Pulmonary artery endothelial cell (primary cell): ENCODE measurements at regions not wholly inside any gene's neighbourhood (a gene's known extent, or its start where the extent isn't known, plus 50 kb on each side); places are given as distances from the start of the nearest gene placed in this dataset.

Source experiments
- DNase-seq: peaks from one replicate; pipeline ENCODE4 v3.0.0-alpha.2; 2011; ENCODE audit warnings: low read depth, low spot score

DNA sequence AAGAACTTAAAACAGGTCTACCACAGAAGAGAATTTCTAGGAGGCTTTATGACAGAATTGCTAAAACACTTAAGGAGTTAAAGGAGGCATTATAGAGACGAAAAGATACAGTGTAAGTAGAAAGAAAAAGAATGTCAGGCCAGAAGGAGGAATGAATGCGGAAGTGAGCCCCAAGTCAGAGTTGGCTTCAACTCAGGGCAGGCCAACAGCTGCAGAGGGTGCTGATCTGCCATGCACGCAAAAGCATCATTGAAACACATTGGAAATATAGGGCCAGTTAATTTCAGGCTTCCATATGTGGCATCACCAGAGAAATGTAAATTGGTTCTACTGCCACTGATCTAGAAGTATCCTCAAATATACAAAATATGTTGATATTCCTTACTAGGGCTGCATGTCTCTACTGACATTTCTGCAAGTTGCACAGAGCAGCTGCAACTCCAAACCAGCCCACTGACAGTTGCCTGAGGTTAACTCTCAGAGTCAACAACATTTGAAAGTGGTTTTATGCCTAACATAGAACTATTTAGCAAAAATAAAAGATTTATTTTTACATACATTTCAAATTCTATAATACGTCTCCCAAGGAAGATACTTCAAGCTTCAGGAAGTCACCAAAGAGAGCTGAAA, 324.1 kb downstream of the C11orf87 start:
- DNase-seq = no peak

DNA sequence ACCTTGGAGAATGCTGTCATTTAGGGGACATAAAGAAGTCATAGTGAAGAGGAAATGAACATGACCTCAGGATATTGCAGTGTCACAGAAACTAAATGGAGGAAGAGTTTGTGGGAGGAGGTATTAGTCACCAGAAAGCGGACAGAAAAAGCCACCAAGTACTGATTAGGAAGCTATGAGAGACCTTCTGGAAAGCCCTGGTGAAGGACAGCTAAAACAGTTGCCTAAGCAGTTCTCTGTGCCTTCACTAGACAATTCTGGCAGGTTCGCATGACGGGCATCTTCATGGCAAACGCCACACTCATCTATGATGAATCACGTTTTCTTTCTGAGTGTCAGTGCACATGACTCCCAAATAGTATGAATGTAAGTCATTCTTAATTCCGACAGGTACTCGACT, 325.8 kb downstream of the C11orf87 start:
- DNase-seq = no peak

DNA sequence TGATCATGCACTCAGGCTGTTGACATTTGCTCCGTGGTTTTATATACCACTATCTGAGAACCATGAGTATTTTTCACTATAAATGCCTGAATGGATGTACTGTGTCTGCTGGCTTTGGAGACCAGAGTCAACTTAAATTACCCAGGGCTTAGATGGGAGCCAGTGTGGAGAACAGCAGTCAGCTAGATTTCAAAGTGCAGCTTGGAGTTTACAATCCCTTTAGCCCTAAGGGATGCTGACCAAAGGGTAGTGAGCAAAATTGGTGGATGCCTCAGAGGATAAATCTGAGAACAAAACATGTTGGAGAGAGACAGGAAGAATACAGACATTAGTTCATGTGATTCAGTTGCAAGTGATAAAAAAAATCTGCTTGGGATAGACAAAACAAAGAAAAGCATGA, 327.5 kb downstream of the C11orf87 start:
- DNase-seq = no peak

DNA sequence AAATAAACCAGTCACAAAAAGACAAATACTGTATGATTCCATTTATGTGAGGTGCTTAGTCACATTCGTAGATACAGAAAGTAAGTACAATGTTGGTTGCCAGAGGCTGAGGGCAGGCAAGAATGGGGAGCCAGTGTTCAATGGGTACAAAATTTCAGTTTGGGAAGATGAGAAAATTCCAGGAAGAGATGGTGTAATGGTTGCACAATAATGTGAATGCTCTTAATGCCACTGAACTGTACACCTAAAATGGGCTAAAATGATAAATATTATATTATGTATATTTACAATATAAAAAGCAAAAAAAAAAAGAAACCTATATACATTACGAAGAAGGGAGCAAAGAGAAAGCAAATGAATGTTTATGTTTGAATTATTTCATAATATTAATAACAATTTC, 329.0 kb downstream of the C11orf87 start:
- DNase-seq = no peak

DNA sequence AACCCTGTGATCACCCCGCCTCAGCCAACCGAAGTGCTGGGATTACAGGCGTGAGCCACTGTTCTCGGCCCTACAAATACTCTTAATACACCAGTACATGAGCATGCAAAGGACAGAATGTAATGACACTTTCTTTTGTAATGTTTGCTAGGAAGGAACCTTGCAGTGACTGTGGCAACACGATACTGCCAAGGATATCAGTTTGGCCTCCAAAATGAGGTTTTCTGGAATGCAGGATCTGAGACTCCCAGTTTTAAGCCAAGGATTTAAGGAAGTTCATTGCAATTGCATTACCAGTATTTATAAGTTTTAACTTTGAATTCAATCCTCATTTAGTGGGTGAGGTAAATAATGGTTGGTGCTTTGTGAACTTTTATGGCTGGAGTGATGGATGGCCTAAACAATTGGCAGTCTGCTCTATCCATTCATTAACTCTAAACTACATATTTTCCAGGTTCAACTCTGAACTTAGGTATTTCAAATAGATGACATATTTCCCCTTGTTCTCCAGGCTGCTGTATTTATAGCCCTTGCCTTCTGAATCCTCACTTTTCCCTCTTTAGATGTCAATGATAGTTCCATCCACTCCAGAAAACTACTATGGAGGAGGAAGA, 330.3 kb downstream of the C11orf87 start:
- DNase-seq = no peak

DNA sequence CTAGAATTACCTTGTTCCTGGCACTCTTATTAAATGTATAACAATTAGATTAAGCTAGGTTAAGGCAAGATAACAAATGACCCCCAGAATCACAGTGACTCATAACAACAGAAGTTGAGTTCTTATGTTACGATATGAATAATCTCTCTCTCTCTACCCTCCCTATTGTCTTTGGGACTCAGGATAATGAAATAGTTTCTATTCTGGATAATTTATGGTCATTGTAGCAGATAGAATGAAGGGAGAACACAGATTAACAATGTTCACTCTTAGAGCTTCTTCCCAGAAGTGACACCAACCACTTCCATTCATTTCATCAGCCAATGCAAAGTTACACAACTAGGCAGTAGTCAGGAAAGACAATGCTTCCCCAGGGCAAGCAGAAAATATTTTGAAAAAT, 334.5 kb downstream of the C11orf87 start:
- no peak for DNase-seq

DNA sequence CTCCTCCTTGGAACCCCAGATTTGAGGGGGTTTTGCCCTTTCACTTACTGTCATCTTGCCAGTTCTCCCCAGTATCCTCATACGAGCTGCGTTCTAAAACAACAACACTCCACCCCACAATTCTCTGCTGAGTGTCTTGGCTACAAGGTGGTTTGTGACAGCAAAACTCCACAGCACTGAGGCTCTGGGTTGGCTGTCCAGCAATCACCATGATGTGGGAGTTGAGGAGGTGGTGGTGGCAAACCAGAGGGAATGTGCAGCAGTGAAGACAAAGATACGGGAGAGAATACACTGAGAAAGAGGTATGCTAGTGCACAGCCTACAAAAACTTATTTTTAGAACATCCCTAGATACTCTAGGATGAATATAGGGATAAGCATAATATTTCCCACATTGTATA, 335.0 kb downstream of the C11orf87 start:
- DNase-seq = no peak

DNA sequence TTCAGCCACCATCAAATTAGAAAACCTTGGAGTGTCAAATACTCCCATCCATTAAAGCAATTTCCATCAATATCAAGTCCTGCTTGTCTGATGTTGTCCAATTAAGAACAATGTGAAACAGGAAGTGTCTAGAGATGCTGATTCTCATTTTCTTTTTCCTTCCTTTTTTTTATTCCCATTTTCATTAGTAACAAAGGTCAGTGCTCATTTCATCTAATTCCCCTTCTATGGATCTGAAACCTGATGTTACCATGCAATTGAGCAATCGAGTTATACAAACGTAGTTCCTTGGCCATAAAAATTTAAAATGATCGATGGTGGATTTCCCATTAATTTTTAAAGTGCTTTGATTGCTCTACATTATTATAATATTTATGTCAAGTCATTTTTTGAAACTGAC, 330.6 kb upstream of the ZC3H12C start:
- DNase-seq = no peak

DNA sequence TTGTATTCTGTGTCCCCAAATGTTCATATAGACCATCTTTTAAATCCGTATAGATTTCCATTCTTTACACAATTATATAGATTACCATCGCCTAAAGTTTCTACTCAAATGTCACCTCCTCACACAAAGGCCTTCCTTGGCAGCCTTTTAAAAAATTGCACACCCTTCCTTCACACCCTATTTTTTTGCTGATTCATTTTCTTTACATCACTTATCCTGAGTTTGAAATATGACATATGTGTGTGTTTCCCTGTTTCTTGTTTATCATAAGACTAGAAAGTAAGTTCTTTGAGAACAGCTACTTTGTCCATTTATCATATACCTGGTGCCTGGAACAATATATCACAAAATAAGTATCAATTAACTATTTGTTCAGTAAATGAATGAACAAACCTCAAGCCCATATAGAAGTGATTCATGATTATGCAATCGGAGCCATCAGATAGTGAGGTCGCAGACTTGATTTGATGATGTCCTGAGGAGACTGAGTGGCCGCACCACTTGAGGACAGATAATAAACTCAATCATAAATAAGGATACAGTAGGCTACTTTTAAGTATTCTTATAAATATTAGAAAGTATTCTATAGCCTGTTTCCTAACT, 327.4 kb upstream of the ZC3H12C start:
- DNase-seq = no peak

DNA sequence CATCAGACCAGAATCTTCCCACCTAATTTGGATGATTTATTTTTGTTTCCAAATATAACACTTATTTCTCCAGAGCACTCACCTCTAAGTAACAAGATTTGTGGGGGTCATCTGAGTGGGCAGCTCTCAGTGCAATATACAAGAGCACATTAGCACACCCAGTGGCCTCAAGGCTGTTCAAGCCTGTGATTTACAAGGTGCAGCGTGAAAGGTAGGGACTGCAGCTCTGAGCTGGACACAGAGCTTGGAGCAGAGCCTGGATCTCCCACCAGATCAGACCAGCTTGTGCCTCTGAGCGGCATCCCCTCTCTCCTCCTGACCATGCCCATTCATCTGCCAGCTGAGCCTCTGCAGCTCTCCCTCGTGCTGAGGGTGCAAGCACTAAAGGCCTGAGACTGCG, 323.3 kb upstream of the ZC3H12C start:
- no peak for DNase-seq

DNA sequence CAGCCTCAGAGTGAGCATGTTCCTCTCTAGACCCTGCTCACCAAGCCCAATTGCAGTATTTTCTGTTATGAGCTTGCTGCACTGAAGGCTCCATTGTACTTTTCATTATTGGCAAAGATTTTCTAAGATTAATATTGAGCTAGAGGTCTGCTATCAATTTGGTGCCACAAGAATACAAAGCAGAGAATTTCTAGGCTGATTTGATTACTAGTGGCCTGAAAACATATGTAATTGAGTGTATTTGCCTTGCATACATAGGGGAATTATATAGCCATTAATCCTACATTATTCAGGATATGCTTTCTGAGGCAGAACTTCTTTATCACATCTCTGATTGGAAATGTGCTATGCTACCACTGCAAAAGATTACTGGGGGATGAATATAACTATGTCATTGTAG, 322.9 kb upstream of the ZC3H12C start:
- DNase-seq = no peak

DNA sequence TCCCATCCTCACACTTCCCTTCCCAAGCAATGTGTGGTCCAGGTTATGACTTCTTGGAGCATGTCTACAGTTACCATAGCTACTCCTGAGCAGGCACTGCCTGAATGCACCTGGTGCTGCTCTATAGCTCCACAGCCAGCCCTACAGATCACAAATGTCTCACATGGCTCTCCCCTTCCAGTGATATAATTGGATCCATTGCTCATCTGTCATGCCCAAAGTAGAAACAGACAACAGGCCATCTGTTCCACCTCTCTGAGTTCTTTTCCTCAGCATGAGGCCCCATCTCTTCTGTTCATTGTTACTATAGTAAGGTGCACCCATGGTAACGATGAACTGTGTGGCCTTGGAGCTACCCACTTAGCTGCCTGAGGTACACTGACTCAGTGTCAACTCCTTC, 320.3 kb upstream of the ZC3H12C start:
- no peak for DNase-seq

DNA sequence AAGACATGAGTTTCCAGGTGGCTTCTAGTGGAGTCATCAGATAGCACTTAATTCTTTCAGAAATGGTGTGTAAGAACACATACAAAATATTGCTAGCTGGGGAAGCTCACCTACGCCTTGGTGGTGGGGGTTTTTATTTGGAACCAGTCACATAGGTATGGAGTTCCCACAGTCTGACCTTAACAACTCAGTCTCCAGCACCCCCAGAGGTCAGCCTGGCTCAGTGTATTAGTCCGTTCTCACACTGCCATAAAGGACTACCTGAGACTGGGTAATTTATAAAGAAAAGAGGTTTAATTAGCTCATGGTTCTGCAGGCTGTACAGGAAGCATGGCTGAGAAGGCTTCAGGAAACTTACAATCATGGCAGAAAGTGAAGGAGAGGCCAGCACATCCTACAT, 317.5 kb upstream of the ZC3H12C start:
- no peak for DNase-seq

DNA sequence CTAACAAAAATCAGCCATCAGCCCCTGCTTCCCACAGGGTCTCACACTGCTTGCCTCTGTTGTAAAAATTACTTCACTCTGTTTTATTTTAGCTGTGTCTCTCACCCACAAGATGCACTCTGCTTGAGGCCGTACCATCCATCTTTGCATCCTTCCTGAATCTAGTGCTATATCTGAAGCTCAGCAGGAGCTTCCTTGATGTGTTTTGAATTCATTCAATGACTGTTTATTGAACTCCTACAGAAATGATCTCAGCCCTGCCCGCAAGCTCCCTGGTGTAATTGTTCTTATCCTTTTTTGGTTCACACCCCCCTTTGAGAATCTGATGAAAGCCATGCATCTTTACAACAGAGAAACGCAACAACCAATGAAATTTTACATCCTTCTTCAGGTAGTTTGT, 310.2 kb upstream of the ZC3H12C start:
- no peak for DNase-seq

DNA sequence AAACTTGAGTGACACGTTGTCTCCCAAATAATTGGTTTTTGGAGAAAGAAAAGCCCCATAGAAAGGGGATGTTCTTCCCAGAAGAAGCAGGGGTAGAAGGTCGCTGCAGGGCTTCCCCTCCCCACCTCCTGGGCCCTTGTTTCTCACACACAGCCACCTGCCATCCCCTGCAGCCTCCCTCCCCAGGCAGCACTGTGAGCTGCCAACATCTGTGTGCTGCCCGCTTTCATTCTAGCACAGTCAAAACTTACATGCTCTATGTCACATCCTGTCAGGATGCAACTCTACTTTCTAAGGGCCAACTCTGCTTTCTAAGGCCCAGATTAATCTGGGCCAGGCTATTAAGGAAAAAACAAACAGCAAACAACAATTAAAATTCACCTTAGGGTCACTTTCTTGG, 309.4 kb upstream of the ZC3H12C start:
- DNase-seq = no peak

DNA sequence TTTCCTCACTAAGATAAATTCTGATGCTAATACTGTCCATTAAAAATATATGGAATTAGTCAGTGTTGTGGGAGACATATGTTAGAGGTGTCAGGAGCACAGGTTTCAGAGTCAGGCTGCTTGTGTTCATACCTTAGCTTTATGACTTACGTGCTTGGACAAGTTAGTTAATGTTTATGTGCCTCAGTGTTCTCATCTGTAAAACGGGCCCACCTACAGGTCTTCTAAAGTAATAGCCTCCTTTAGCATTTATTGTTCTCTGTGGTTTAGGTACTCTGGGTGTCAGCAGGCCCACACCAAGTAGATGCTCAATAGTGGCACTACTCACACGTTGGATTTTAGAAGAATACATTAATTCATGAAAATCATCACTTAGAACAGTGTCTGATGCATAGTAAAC, 308.7 kb upstream of the ZC3H12C start:
- no peak for DNase-seq

DNA sequence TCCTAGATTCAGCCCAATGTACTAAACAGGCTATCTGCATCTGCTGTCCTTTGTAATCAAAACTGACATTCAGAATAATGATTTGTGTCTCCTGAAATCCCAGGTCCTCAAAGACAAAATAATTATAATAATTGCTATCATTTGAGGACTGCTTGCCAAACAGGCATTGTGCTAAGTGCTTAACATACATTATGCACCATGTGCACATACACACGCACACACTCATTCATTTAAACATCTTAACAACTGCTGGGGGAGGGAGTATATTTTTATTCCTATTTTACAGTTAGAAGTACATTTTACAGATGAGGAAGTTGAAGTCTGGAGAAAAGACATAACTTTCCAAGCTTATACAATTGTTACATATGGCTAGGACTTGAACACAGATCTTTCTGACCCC, 308.0 kb upstream of the ZC3H12C start:
- no peak for DNase-seq

DNA sequence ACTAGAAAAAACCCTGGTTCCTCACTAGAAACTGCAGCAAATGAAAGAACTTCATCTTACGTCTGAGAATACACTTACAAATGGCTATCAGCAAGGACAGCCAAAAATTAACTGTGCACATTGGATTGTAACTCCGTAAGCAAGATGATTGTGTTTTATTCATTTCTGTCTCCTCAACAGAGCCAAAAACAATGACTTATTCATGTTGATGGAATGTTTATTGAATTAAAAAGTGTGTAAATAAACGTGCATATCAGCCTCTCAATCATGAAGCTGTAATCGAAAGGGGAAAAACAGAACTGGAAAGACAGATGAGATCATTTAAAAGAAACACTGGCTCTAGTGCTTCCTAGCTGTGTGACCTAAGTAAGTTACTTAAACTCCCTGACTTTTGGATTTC, 307.5 kb upstream of the ZC3H12C start:
- DNase-seq = no peak

DNA sequence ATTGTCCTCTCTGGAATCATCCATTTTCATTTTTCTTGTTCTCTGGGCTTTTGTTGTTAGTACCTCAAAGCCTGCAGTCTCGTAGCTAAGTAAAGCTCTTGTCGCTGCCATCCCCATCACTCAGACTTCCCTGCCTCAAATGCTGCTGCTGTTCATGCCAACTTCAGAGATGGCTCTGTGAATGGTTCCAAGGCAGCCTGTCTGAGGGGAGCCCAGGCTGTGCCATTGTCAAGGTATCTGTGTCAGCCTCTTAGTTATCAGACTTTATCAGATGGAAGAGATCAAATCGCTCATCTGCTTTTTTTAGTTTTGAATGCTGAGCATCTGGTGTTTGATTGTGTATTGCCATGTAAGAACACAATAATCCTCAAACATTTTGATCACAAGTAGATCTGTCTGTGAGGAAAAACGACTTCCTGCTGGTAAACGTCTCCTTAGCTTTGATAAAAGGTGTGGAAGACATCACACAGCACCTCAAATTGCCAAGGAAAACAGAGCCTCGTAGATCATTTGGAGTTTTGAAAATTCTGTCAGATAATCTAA, 304.2 kb upstream of the ZC3H12C start:
- no peak for DNase-seq

DNA sequence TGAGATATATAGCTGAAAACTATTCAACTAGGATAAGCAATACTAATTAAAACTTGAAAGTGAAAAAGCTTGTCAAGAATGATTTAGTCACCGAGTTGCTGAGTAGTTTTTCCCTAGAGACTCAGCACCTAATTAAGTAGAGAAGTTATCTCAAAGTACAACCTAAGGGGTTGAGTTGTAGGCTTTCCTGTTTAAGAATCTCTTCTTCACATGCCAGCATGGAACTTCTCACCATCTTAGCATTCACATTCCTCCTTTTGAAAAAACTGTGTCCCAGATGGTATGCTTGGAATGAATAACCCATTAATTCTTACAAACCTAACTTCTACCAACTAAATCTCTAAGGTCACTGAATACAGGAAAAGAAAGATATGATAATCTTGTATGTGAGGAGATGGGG, 303.3 kb upstream of the ZC3H12C start:
- no peak for DNase-seq

DNA sequence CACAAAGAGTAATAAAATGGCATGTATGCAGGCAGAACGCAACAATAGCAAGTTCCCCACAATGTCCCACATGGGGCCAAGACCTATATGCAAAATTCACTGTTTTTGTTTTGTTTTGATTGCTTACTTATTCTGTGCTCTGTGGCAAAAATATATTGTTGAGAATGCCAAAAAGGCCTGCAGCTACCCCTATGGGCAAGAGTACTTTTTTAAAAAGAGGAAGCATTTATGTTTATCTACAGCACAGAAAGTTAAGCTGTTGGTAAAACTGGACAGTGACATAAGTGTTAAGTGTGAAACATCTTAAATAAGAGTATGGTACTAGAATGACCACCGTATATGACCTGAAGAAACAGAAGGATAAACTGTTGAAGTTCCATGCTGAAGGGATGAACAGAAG, 301.9 kb upstream of the ZC3H12C start:
- DNase-seq = no peak

DNA sequence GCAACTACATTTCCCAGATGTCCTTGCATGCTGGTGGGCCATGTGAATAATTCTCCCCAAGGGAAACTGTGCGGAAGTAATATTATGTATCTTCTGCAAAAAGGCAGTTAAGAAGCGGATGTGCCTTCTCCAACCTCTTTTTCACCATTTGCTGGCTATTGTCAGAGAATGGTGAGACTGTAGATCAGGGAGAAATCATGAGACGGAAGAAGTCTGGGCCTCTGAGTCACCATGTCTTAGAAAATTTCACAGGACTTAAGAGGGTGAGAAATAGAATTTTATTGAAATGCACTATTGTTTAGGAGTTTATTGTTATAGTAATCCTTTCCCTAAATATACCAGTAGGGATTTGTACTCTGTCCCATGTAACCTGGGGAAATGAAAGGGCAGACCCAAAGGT, 298.7 kb upstream of the ZC3H12C start:
- DNase-seq = no peak

DNA sequence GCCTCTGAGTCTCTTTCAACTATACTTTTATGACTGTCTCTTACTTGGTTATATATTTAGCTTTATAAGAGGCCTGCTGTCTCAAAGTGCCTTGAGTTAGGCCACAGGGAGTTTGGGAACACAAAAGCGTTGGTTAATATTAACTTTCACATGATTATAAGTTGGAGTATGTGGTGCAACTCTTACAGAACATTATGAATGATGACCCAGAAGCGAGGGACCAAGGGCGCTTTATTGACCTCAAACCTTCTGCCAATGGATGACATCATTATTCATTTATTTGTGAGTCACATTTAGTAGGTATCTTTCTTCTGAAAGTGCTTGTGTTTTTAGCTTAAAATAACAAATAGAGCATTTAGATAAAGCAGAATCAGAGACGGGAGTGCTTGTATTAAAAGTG, 298.0 kb upstream of the ZC3H12C start:
- no peak for DNase-seq
